ENCODE measurements at regions not wholly inside any gene's neighbourhood (a gene's known extent, or its start where the extent isn't known, plus 50 kb on each side); places are given as distances from the start of the nearest gene placed in this dataset.
"Not testable (repeated sequence)": the region's sequence is repeated elsewhere in the genome, so short reads cannot be mapped to it uniquely, and the experiment has no call there.

GRCh38 chr13:78065141-78065540, 146.5 kb upstream of the EDNRB start:
- Histone ChIP-seq H3K4me1 (no peaks in the 10 kb centered on the region), H3K27me3 (peaks cover 4% of the 10 kb centered on the region; the same call in 1 of the 2 replicates), H3K4me3 (ENCODE audit: low read depth, low read length) (no peak overlapping the region), H3K36me3 (no peaks in the 10 kb centered on the region), H3K9me3 (no peaks in the 10 kb centered on the region)
- TF ChIP-seq CTCF (IDR thresholded peaks at IDR 0.05; ENCODE audit: low read depth, low read length): no peak
- DNase-seq: no peak

GRCh38 chr13:78061806-78062205, 143.2 kb upstream of the EDNRB start:
- no peak for DNase-seq
- no peaks in the 10 kb centered on the region for H3K9me3 ChIP-seq
- TF ChIP-seq CTCF (IDR thresholded peaks at IDR 0.05; ENCODE audit: low read depth, low read length): no peak
- H3K4me3 ChIP-seq (ENCODE audit: low read depth, low read length): no peak overlapping the region
- H3K36me3 ChIP-seq: no peaks in the 10 kb centered on the region
- no peaks in the 10 kb centered on the region for H3K4me1 ChIP-seq
- no peaks in the 10 kb centered on the region for H3K27me3 ChIP-seq

- Histone ChIP-seq H3K27me3 (no peaks in the 10 kb centered on the region), H3K9me3 (no peaks in the 10 kb centered on the region), H3K36me3 (no peaks in the 10 kb centered on the region), H3K4me1 (no peaks in the 10 kb centered on the region), H3K4me3 (ENCODE audit: low read depth, low read length) (no peak overlapping the region)
- peak; percentile 10 for DNase-seq
- no peak for TF ChIP-seq CTCF (IDR thresholded peaks at IDR 0.05; ENCODE audit: low read depth, low read length)
Measured at GRCh38 chr13:78060966-78061365, 142.3 kb upstream of the EDNRB start.

GRCh38 chr13:78056865-78057264, 138.2 kb upstream of the EDNRB start:
- not testable (repeated sequence) for H3K4me1 ChIP-seq

GRCh38 chr13:78054157-78054556, 135.5 kb upstream of the EDNRB start:
- H3K4me1 ChIP-seq: no peaks in the 10 kb centered on the region
- no peak overlapping the region for H3K4me3 ChIP-seq (ENCODE audit: low read depth, low read length)
- H3K36me3 ChIP-seq: no peaks in the 10 kb centered on the region
- no peak for DNase-seq
- no peaks in the 10 kb centered on the region for H3K27me3 ChIP-seq
- TF ChIP-seq CTCF (IDR thresholded peaks at IDR 0.05; ENCODE audit: low read depth, low read length): no peak
- H3K9me3 ChIP-seq: no peaks in the 10 kb centered on the region

More at GRCh38 chr13:78056865-78057264, 138.2 kb upstream of the EDNRB start:
- H3K27me3 ChIP-seq; H3K9me3 ChIP-seq; H3K36me3 ChIP-seq; DNase-seq; H3K4me3 ChIP-seq (ENCODE audit: low read depth, low read length): not testable (repeated sequence)

GRCh38 chr13:78047151-78047550, 128.5 kb upstream of the EDNRB start:
- Histone ChIP-seq H3K27me3 (no peaks in the 10 kb centered on the region), H3K36me3 (no peaks in the 10 kb centered on the region), H3K4me1 (no peaks in the 10 kb centered on the region), H3K9me3 (no peaks in the 10 kb centered on the region), H3K4me3 (ENCODE audit: low read depth, low read length) (no peak overlapping the region)
- DNase-seq: no peak
- no peak for TF ChIP-seq CTCF (IDR thresholded peaks at IDR 0.05; ENCODE audit: low read depth, low read length)

GRCh38 chr13:78046331-78046730, 127.7 kb upstream of the EDNRB start:
- Histone ChIP-seq H3K4me1 (no peaks in the 10 kb centered on the region), H3K4me3 (ENCODE audit: low read depth, low read length) (no peak overlapping the region), H3K36me3 (no peaks in the 10 kb centered on the region), H3K27me3 (no peaks in the 10 kb centered on the region), H3K9me3 (no peaks in the 10 kb centered on the region)
- no peak for DNase-seq
- TF ChIP-seq CTCF (IDR thresholded peaks at IDR 0.05; ENCODE audit: low read depth, low read length): no peak
